ENCODE measurements at regions not wholly inside any gene's neighbourhood (a gene's known extent, or its start where the extent isn't known, plus 50 kb on each side); places are given as distances from the start of the nearest gene placed in this dataset.

DNA sequence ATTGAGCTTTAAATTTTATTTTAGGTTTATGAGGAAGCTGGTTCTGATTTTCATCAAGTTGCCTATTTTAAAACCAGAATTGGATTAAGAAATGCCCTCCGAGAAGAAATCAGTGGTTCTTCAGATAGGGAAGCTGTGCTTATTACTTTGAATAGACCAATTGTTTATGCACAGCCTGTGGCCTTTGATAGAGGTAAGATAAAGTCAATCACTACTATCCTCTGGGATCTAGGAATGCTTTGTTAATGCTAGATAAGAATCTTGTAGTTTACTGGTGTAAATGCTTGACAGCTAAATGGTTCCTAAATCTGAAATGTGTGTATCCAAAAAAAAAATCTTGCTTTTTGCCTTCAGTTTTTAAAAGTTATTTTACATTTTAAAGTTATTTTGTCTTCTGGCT is 73.0 kb upstream of the ADAD1 start:
- DNase-seq (ENCODE audit: low read depth in 2 of 2): no peak

GRCh38 chr4:122309988-122310626 is 68.7 kb upstream of the ADAD1 start:
- no peak for DNase-seq (ENCODE audit: low read depth in 2 of 2)

DNA sequence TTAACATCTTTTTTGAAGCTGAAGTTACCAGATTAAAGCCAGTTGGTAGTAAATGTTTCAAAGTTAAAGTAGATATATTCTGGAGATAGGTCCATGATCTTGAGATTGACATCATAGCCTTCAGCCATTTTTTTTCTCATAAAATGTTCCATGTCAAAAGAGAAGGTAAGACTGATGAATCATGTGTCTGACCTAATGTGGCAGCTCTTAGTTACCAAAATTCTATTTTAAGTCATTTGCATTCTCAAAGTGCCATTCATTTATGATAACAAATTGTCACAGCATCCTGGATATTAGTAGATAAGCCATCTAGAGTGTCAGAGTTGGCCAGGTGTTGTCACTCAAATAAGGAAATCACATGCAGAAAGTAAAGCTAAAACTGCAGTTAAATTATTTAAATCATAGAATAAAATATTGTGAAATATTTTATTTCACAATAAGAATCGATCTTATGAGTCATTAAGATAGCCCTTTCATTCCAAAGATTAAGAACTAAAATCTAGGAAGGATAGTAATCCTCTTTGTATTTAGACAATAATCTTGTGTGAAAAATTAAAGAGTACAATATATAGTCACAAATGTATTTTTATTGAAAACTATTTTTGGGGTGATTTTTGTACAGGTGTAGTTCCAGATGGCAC is 65.7 kb upstream of the ADAD1 start:
- no peak for DNase-seq (ENCODE audit: low read depth in 2 of 2)

DNA sequence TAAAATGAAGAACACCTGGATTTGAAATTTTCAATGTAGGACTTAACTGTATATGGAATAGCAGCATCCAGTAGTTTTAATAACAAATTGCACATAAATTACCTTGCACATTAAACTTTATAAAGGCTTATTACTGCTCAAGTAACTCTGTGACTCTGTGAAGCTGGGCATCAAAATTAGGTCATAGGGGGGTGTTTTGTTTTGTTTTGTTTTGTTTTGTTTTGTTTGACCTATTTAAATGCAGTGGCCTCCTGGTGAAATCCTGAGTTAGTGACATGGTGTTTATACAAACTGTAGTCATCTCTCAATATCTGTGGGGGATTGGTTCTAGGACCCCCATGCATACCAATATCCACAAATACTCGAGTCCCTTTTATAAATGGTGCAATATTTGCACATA is 51.9 kb upstream of the ADAD1 start:
- no peak for DNase-seq (ENCODE audit: low read depth in 2 of 2)

- no peak for DNase-seq (ENCODE audit: low read depth in 2 of 2)
These were observed 49.9 kb upstream of the ADAD1 start for GRCh38 chr4:122328893-122329292.

Data from fibroblast of skin of left biceps (primary cell).